ENCODE measurements at regions not wholly inside any gene's neighbourhood (a gene's known extent, or its start where the extent isn't known, plus 50 kb on each side); places are given as distances from the start of the nearest gene placed in this dataset.

- CTCF ChIA-PET = no interaction called here
- peaks cover 0 to 2% (median 0%) of the 10 kb centered on the region in 5 experiments for H3K9me3 ChIP-seq (ENCODE audit: control extremely low read depth in 1 of 5, control insufficient read depth in 4 of 5, insufficient read depth in 2 of 5, low read depth in 1 of 5, low read length in 4 of 5)
- DNase-seq = no peak
- peaks cover 0 to 12% (median 0%) of the 10 kb centered on the region in 5 experiments for H3K27me3 ChIP-seq (replicated peaks in 2 of 5; ENCODE audit: control insufficient read depth in 4 of 5, insufficient read depth in 5 of 5, low read length in 4 of 5)
- no peaks in the 10 kb centered on the region for H3K36me3 ChIP-seq (ENCODE audit: control insufficient read depth in 4 of 4, insufficient read depth in 4 of 4, low read length in 3 of 4)
- WGBS (ENCODE audit: insufficient coverage) = 80% methylated on average over 1 of the region's 1 CpG
- POLR2A ChIA-PET = no interaction called here
- H3K4me1 ChIP-seq (ENCODE audit: control extremely low read depth in 1 of 4, control insufficient read depth in 4 of 4, insufficient read depth in 4 of 4, low read length in 3 of 4) = no peaks in the 10 kb centered on the region
- H3K4me3 ChIP-seq (ENCODE audit: control insufficient read depth in 1 of 7, extremely low read depth in 1 of 7, insufficient read depth in 4 of 7, low read depth in 2 of 7, low read length in 6 of 7) = no peak overlapping the region
- H3K27ac ChIP-seq (ENCODE audit: insufficient read depth in 1 of 2, low read depth in 1 of 2, low read length in 2 of 2, poor library complexity in 1 of 2, severe bottlenecking in 2 of 2) = no peak overlapping the region
Observed at GRCh38 chr17:21823090-21823489, 130.8 kb downstream of the KCNJ18 start.

DNA sequence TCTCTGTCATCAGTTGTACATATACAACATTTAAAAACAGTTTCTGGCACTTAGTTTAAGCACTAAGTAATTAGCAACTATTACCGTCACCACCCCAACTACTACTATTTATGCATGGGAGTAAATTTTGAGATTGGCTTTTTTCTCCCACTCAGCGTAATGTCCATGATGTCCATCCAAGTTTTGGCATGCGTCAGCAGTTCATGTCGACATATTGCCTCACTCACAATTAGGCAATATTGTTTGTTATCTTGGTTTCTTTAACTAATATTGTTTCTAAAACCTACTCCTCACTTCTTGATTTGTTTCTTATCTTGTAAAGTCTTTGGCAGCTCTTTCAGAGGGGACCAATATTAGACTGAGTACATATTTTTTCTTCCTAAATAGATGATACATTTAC, 131.3 kb downstream of the KCNJ18 start:
- POLR2A ChIA-PET = no interaction called here

GRCh38 chr17:21841839-21842238, 149.5 kb downstream of the KCNJ18 start:
- WGBS (ENCODE audit: insufficient coverage) = 53% methylated on average over 44 of the region's 49 CpGs
- CTCF ChIA-PET = no interaction called here
- POLR2A ChIA-PET = no interaction called here

More for the DNA sequence above, 131.3 kb downstream of the KCNJ18 start:
- H3K4me1 ChIP-seq (ENCODE audit: control extremely low read depth in 1 of 4, control insufficient read depth in 4 of 4, insufficient read depth in 4 of 4, low read length in 3 of 4) = no peaks in the 10 kb centered on the region
- H3K27me3 ChIP-seq (replicated peaks in 2 of 5; ENCODE audit: control insufficient read depth in 4 of 5, insufficient read depth in 5 of 5, low read length in 4 of 5) = peaks cover 0 to 12% (median 0%) of the 10 kb centered on the region in 5 experiments
- no peak overlapping the region for H3K27ac ChIP-seq (ENCODE audit: insufficient read depth in 1 of 2, low read depth in 1 of 2, low read length in 2 of 2, poor library complexity in 1 of 2, severe bottlenecking in 2 of 2)
- no peak overlapping the region for H3K4me3 ChIP-seq (ENCODE audit: control insufficient read depth in 1 of 7, extremely low read depth in 1 of 7, insufficient read depth in 4 of 7, low read depth in 2 of 7, low read length in 6 of 7)
- CTCF ChIA-PET = no interaction called here
- H3K36me3 ChIP-seq (ENCODE audit: control insufficient read depth in 4 of 4, insufficient read depth in 4 of 4, low read length in 3 of 4) = no peaks in the 10 kb centered on the region
- 81% methylated on average over 3 of the region's 4 CpGs for WGBS (ENCODE audit: insufficient coverage)
- peaks cover 0 to 2% (median 0%) of the 10 kb centered on the region in 5 experiments for H3K9me3 ChIP-seq (ENCODE audit: control extremely low read depth in 1 of 5, control insufficient read depth in 4 of 5, insufficient read depth in 2 of 5, low read depth in 1 of 5, low read length in 4 of 5)
- DNase-seq = no peak

DNA sequence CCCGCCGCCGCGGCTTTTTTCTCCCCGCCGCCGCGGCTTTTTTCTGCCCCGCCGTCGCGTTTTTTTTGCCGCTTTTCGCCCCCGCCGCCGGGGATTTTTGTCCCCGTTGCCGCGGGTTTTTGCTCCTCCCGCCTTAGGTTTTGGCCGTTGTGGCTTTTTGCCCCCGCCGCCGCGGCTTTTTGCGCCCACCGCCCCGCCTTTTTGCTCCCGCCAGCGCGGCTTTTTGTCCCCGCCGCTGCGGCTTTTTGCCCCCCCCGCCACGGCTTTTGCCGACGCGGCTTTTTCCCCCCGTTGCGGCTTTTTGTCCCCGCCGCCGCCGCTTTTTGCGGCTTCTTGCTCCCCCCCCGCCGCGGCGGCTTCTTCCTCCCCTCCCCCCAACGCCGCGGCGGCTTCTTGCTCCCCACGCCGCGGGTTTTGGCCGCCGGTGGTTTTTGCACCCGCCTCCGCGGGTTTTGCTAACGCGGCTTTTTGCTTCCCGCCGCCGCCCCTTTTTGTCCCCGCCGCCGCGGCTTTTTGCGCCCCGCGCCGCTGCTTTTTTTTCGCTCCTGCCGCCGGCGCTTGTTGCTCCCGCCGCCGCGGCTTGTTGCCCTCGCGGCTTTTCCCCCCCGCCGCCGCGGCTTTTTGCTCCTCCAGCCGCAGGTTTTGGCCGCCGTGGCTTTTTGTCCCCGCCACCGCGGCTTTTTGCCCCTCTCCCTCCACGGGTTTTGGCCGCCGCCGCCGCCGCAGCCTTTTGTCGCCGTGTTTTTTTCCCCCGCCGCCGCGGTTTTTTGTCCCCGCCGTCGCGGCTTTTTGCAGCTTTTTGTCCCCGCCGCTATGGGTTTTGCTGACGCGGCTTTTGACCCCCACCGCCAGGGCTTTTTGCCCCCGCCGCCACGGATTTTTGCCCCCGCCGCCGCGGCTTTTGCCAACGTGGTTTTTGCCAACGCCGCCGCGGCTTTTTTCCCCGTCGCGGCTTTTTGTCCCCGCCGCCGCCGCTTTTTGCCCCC, 150.3 kb downstream of the KCNJ18 start:
- Histone ChIP-seq H3K4me3 (ENCODE audit: control insufficient read depth in 1 of 7, extremely low read depth in 1 of 7, insufficient read depth in 4 of 7, low read depth in 2 of 7, low read length in 6 of 7) (peak overlapping the region in 1 of 7 experiments; percentile 19), H3K4me1 (ENCODE audit: control extremely low read depth in 1 of 4, control insufficient read depth in 4 of 4, insufficient read depth in 4 of 4, low read length in 3 of 4) (no peaks in the 10 kb centered on the region), H3K27ac (ENCODE audit: insufficient read depth in 1 of 2, low read depth in 1 of 2, low read length in 2 of 2, poor library complexity in 1 of 2, severe bottlenecking in 2 of 2) (no peak overlapping the region), H3K27me3 (replicated peaks in 2 of 5; ENCODE audit: control insufficient read depth in 4 of 5, insufficient read depth in 5 of 5, low read length in 4 of 5) (peaks cover 0 to 19% (median 2%) of the 10 kb centered on the region in 5 experiments), H3K36me3 (ENCODE audit: control insufficient read depth in 4 of 4, insufficient read depth in 4 of 4, low read length in 3 of 4) (no peaks in the 10 kb centered on the region), H3K9me3 (ENCODE audit: control extremely low read depth in 1 of 5, control insufficient read depth in 4 of 5, insufficient read depth in 2 of 5, low read depth in 1 of 5, low read length in 4 of 5) (peaks cover 0 to 26% (median 3%) of the 10 kb centered on the region in 5 experiments)
- WGBS (ENCODE audit: insufficient coverage) = 57% methylated on average over 85 of the region's 136 CpGs
- peak in 1 of 3 donors; percentile 13 for DNase-seq
- POLR2A ChIA-PET = no interaction called here
- CTCF ChIA-PET = no interaction called here

More at GRCh38 chr17:21841839-21842238, 149.5 kb downstream of the KCNJ18 start:
- Histone ChIP-seq H3K9me3 (ENCODE audit: control extremely low read depth in 1 of 5, control insufficient read depth in 4 of 5, insufficient read depth in 2 of 5, low read depth in 1 of 5, low read length in 4 of 5) (peaks cover 0 to 26% (median 3%) of the 10 kb centered on the region in 5 experiments), H3K36me3 (ENCODE audit: control insufficient read depth in 4 of 4, insufficient read depth in 4 of 4, low read length in 3 of 4) (no peaks in the 10 kb centered on the region), H3K4me3 (ENCODE audit: control insufficient read depth in 1 of 7, extremely low read depth in 1 of 7, insufficient read depth in 4 of 7, low read depth in 2 of 7, low read length in 6 of 7) (no peak overlapping the region), H3K4me1 (ENCODE audit: control extremely low read depth in 1 of 4, control insufficient read depth in 4 of 4, insufficient read depth in 4 of 4, low read length in 3 of 4) (no peaks in the 10 kb centered on the region), H3K27me3 (replicated peaks in 2 of 5; ENCODE audit: control insufficient read depth in 4 of 5, insufficient read depth in 5 of 5, low read length in 4 of 5) (peaks cover 0 to 19% (median 2%) of the 10 kb centered on the region in 5 experiments), H3K27ac (ENCODE audit: insufficient read depth in 1 of 2, low read depth in 1 of 2, low read length in 2 of 2, poor library complexity in 1 of 2, severe bottlenecking in 2 of 2) (no peak overlapping the region)
- no peak for DNase-seq

- no peak for DNase-seq
- CTCF ChIA-PET = no interaction called here
- Histone ChIP-seq H3K27ac (ENCODE audit: insufficient read depth in 1 of 2, low read depth in 1 of 2, low read length in 2 of 2, poor library complexity in 1 of 2, severe bottlenecking in 2 of 2) (no peak overlapping the region), H3K4me3 (ENCODE audit: control insufficient read depth in 1 of 7, extremely low read depth in 1 of 7, insufficient read depth in 4 of 7, low read depth in 2 of 7, low read length in 6 of 7) (peak overlapping the region in 1 of 7 experiments; percentile 19), H3K36me3 (ENCODE audit: control insufficient read depth in 4 of 4, insufficient read depth in 4 of 4, low read length in 3 of 4) (no peaks in the 10 kb centered on the region), H3K4me1 (ENCODE audit: control extremely low read depth in 1 of 4, control insufficient read depth in 4 of 4, insufficient read depth in 4 of 4, low read length in 3 of 4) (no peaks in the 10 kb centered on the region), H3K27me3 (replicated peaks in 2 of 5; ENCODE audit: control insufficient read depth in 4 of 5, insufficient read depth in 5 of 5, low read length in 4 of 5) (peaks cover 0 to 19% (median 2%) of the 10 kb centered on the region in 5 experiments), H3K9me3 (ENCODE audit: control extremely low read depth in 1 of 5, control insufficient read depth in 4 of 5, insufficient read depth in 2 of 5, low read depth in 1 of 5, low read length in 4 of 5) (peaks cover 0 to 26% (median 4%) of the 10 kb centered on the region in 5 experiments)
- WGBS (ENCODE audit: insufficient coverage) = 56% methylated on average over 75 of the region's 75 CpGs
- POLR2A ChIA-PET = no interaction called here
Observed at GRCh38 chr17:21843318-21843865, 151.1 kb downstream of the KCNJ18 start.

- H3K4me1 ChIP-seq (ENCODE audit: control extremely low read depth in 1 of 4, control insufficient read depth in 4 of 4, insufficient read depth in 4 of 4, low read length in 3 of 4) = no peaks in the 10 kb centered on the region
- CTCF ChIA-PET = no interaction called here
- 57% methylated on average over 56 of the region's 72 CpGs for WGBS (ENCODE audit: insufficient coverage)
Observed at GRCh38 chr17:21843951-21844590, 151.7 kb downstream of the KCNJ18 start.

More at GRCh38 chr17:21843951-21844590, 151.7 kb downstream of the KCNJ18 start:
- Histone ChIP-seq H3K27ac (ENCODE audit: insufficient read depth in 1 of 2, low read depth in 1 of 2, low read length in 2 of 2, poor library complexity in 1 of 2, severe bottlenecking in 2 of 2) (no peak overlapping the region), H3K27me3 (replicated peaks in 2 of 5; ENCODE audit: control insufficient read depth in 4 of 5, insufficient read depth in 5 of 5, low read length in 4 of 5) (peaks cover 0 to 19% (median 2%) of the 10 kb centered on the region in 5 experiments), H3K9me3 (ENCODE audit: control extremely low read depth in 1 of 5, control insufficient read depth in 4 of 5, insufficient read depth in 2 of 5, low read depth in 1 of 5, low read length in 4 of 5) (peaks cover 0 to 26% (median 8%) of the 10 kb centered on the region in 5 experiments), H3K36me3 (ENCODE audit: control insufficient read depth in 4 of 4, insufficient read depth in 4 of 4, low read length in 3 of 4) (no peaks in the 10 kb centered on the region), H3K4me3 (ENCODE audit: control insufficient read depth in 1 of 7, extremely low read depth in 1 of 7, insufficient read depth in 4 of 7, low read depth in 2 of 7, low read length in 6 of 7) (peak overlapping the region in 1 of 7 experiments; percentile 5)
- POLR2A ChIA-PET = no interaction called here
- DNase-seq = no peak
